ENCODE measurements at regions not wholly inside any gene's neighbourhood (a gene's known extent, or its start where the extent isn't known, plus 50 kb on each side); places are given as distances from the start of the nearest gene placed in this dataset.

- DNase-seq, result no peak
These were observed 86.3 kb upstream of the STEAP1B start for GRCh38 chr7:22586101-22586785.

- no peak for DNase-seq
These were observed 84.2 kb upstream of the STEAP1B start for GRCh38 chr7:22584179-22584578.

GRCh38 chr7:22582863-22583622 lies 83.1 kb upstream of the STEAP1B start:
- no peak for DNase-seq

- DNase-seq, result no peak
These were observed 81.1 kb upstream of the STEAP1B start for GRCh38 chr7:22581099-22581498.

- no peak for DNase-seq
These were observed 80.0 kb upstream of the STEAP1B start for GRCh38 chr7:22579961-22580360.

GRCh38 chr7:22578007-22578733 lies 78.2 kb upstream of the STEAP1B start:
- DNase-seq, result no peak

- no peak for DNase-seq
These were observed 77.5 kb upstream of the STEAP1B start for GRCh38 chr7:22577470-22578001.

GRCh38 chr7:22576612-22577469 lies 76.9 kb upstream of the STEAP1B start:
- no peak for DNase-seq

- no peak for DNase-seq
These were observed 74.9 kb upstream of the STEAP1B start for GRCh38 chr7:22574754-22575520.

GRCh38 chr7:22572937-22573336 lies 72.9 kb upstream of the STEAP1B start:
- no peak for DNase-seq

- DNase-seq, result no peak
These were observed 72.3 kb upstream of the STEAP1B start for GRCh38 chr7:22572292-22572691.

- DNase-seq, result no peak
These were observed 71.8 kb upstream of the STEAP1B start for GRCh38 chr7:22571766-22572165.

GRCh38 chr7:22569586-22570321 lies 69.8 kb upstream of the STEAP1B start:
- DNase-seq, result no peak

GRCh38 chr7:22566592-22566991 lies 66.6 kb upstream of the STEAP1B start:
- no peak for DNase-seq

- DNase-seq, result no peak
These were observed 66.2 kb upstream of the STEAP1B start for GRCh38 chr7:22566176-22566575.

- DNase-seq, result no peak
These were observed 65.4 kb upstream of the STEAP1B start for GRCh38 chr7:22565315-22565811.

- DNase-seq, result no peak
These were observed 64.6 kb upstream of the STEAP1B start for GRCh38 chr7:22564511-22565045.

- DNase-seq, result no peak
These were observed 63.7 kb upstream of the STEAP1B start for GRCh38 chr7:22563621-22564241.

GRCh38 chr7:22563032-22563501 lies 63.1 kb upstream of the STEAP1B start:
- DNase-seq, result no peak
